GM21381 (cell line): ENCODE measurements at regions not wholly inside any gene's neighbourhood (a gene's known extent, or its start where the extent isn't known, plus 50 kb on each side); places are given as distances from the start of the nearest gene placed in this dataset.

Source experiments
- ATAC-seq: cut with Tn5 transposase; IDR thresholded peaks from one replicate; pipeline ENCODE4 v1.9.1; 2021; ENCODE audit warnings: mild to moderate bottlenecking, moderate library complexity; ENCODE audit not compliant: unreplicated experiment

DNA sequence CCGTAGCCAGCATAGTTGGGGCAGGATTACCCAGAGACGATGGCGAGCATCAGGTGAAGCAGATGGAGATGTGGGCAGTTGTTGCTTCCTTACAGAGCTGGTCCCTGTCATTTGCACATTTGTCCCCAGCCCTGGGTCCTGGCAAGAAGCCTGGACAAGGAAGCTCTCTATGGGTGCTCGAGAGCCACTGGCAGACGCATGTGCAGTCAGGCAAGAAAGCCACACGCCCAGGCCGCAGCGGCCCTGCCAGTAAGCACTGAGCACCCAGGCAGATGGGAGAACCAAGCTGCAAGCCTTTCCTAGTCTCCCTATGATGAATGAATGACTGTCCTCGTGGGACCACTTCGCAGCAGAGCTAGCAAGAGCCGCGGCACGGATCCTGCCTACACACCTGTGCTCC, 182.8 kb downstream of the FOXO1 start:
- ATAC-seq: no peak

DNA sequence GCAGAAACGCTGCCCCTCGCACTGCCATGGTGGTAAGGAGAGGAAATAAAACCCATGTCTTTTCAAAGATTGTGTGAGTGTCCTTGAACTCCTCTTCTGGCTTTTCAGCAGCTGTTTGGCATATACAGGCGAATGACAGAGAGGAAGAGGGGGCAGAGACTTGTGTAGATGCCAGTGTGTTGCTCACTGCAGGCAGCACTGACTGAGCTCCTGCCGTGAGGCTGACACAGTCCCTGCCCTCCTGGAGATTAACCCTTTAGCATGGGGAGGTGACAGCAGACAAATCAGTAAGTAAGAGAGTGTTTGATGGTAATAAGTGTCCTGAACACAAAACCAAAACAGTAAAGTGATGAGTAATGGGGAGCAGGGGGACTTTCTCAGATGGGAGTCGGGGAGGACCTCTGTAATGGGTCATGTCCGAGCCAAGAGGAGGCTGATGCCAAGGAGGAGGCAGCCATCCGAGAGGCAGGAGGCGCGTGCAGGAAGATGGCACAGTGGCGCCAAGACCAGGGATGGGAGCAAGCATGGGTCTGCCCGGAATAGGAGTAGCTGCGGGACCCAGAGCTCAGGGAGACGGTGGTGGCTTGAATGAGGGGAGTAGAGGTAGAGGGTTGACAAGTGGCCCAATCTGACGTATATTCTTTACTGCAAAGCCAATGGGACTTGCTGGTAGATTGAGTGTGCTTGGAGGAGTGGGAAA, 182.2 kb downstream of the FOXO1 start:
- ATAC-seq: no peak

DNA sequence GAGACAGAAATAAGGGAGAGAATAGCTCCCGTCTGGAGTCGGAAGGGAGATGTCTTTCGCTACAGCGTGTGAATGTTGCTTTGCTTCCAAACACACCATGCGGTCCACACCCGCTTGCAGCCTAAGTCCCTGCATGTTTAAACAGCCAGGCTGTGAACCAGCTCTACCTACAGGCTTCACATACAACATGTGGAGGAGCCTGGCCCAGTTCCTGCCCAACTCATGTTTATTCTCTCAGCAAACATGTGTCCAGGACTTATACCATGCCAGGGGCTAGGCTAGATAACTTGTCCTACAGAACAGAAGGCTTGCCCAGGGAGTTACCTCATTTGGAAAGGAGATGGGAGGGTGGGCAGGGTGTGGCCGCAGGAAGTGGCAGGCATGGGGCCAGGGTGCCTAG, 181.5 kb downstream of the FOXO1 start:
- ATAC-seq: no peak

DNA sequence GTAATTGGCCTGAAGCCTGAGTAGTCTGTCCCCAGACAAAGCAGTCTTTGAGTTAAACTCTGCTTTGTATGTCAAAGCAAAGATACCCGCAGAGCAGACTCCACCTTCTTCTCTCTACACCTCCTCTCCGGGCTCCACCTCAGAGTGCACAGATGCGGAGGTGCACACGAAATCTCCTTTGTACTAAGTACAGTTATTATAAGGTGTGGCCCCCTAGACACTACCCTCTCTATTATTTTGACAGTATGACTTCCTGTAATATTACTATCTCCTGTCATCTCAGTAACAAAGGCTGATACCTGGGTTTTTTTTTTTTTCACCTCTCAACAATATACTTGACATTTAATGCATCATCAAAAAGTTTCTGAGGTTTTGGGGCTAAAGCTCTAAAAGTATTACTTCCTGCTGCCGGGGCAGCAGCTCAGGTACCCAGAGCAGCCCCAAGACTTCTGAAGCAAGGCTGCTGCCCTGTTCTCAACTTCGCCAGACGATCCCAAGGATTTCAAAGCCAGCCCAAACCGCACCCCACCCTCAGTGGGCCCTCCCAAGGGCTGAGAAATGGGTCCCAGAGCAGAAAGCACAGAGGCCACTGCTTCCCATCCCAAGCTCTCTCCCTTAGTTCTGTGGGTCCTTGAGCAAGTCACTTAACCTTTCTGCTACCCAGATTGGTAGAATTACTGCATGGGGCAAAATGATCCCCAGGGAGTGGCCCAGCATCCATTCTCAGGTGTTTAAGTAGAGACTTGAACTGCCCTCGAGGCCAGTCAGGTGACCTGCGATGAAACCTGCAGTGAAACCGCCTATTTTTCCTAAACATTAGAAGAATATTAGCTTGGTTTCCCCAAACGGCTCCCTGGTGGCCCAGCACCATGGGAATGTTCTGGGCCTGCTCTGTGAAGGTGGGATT, 180.6 kb downstream of the FOXO1 start:
- ATAC-seq: peak; percentile 50

GRCh38 chr13:40486518-40487163, 179.8 kb downstream of the FOXO1 start:
- no peak for ATAC-seq

GRCh38 chr13:40488869-40489391, 177.5 kb downstream of the FOXO1 start:
- no peak for ATAC-seq

- ATAC-seq: no peak
These were observed 176.2 kb downstream of the FOXO1 start for GRCh38 chr13:40490086-40490758.

- ATAC-seq: no peak
These were observed 173.9 kb downstream of the FOXO1 start for GRCh38 chr13:40492511-40492910.

DNA sequence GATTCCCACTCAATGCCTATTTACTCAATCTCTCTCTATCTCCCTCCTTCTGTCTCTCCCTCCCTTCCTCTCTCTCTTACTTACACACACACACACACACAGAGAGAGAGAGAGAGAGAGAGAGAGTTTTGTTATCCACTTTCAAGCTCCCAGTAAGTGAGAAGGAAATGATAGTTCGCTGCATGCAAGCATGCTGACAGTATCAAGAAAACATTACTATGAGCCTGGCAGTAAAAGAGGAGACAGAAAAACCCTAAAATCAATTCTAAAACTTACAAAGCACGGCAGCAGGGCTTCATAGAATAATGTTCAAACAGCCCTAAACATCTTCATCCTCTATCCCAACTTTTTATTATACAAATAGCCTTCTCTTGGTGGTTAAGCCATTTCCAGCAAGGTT, 171.9 kb downstream of the FOXO1 start:
- no peak for ATAC-seq

- ATAC-seq: no peak
These were observed 171.4 kb downstream of the FOXO1 start for GRCh38 chr13:40494946-40495620.

DNA sequence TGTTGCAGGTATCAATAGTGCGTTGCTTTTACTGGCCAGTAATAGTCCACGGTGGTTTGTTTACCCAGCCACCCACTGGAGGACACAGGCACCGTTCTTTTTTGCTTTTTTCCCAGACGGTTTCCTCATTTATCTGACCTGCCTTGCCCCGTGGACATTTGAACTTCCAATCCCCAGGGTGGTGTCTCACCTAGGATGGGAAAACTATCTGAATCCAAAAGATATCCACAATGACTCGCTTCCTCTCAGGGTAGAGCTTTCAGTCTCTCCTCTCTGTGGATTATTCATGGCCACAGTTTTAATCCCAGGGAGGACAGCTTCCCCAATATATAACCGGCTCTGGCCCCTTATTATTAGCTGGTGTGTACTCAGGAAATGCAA, 170.8 kb downstream of the FOXO1 start:
- no peak for ATAC-seq

GRCh38 chr13:40496035-40496810, 170.2 kb downstream of the FOXO1 start:
- no peak for ATAC-seq

DNA sequence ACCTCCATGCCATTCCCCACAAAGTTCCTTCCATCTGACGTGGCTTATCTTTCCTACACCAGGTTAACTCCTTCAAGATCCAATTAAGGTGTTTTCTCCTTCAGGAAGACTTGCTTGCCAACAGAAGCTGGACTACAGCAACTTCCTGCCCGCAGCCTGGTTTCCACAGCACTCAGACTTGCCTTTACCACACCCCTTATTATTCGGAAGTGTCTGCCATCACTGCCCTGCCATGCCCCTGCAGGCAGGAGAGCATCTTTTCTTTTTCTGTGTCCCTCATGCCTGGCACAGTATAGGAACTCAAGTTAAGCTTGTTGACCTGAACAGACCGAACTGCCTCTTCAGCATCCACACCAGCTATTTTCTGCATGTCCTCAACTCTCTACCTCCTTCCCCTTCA, 168.0 kb downstream of the FOXO1 start:
- no peak for ATAC-seq

- ATAC-seq: no peak
These were observed 164.2 kb downstream of the FOXO1 start for GRCh38 chr13:40502236-40502635.

GRCh38 chr13:40503011-40503410, 163.4 kb downstream of the FOXO1 start:
- no peak for ATAC-seq

GRCh38 chr13:40503966-40504591, 162.4 kb downstream of the FOXO1 start:
- ATAC-seq: no peak

- no peak for ATAC-seq
These were observed 161.8 kb downstream of the FOXO1 start for GRCh38 chr13:40504641-40505040.

- no peak for ATAC-seq
These were observed 161.2 kb downstream of the FOXO1 start for GRCh38 chr13:40505196-40505595.
